Panc1 (cell line): ENCODE measurements at regions not wholly inside any gene's neighbourhood (a gene's known extent, or its start where the extent isn't known, plus 50 kb on each side); places are given as distances from the start of the nearest gene placed in this dataset.

Source experiments
- POLR2AphosphoS5 ChIP-seq: IDR thresholded peaks from 2 replicates; pipeline ENCODE4 v1.6.1; 2012; ENCODE audit warnings: mild to moderate bottlenecking, low read depth, low read length, moderate library complexity
- TCF7L2 ChIP-seq: IDR thresholded peaks from 2 replicates; pipeline ENCODE4 v1.6.1; 2011; ENCODE audit warnings: mild to moderate bottlenecking, low read depth, low read length, inconsistent platforms
- TF ChIP-seq, protein P1 (sequence below): fragments of 450-650 bp; IDR thresholded peaks from 2 replicates; pipeline ENCODE4 v1.5.1; 2017; ENCODE audit warnings: mild to moderate bottlenecking
- TF ChIP-seq, protein P2 (sequence below), 2 experiments: IDR thresholded peaks; 2 replicates each; pipeline ENCODE4 v1.6.1; 2011 to 2012; ENCODE audit warnings: low read depth in 2 of 2, control low read depth in 1 of 2, low read length in 1 of 2, mild to moderate bottlenecking in 1 of 2, moderate library complexity in 1 of 2; ENCODE audit not compliant: insufficient read depth in 1 of 2

DNA sequence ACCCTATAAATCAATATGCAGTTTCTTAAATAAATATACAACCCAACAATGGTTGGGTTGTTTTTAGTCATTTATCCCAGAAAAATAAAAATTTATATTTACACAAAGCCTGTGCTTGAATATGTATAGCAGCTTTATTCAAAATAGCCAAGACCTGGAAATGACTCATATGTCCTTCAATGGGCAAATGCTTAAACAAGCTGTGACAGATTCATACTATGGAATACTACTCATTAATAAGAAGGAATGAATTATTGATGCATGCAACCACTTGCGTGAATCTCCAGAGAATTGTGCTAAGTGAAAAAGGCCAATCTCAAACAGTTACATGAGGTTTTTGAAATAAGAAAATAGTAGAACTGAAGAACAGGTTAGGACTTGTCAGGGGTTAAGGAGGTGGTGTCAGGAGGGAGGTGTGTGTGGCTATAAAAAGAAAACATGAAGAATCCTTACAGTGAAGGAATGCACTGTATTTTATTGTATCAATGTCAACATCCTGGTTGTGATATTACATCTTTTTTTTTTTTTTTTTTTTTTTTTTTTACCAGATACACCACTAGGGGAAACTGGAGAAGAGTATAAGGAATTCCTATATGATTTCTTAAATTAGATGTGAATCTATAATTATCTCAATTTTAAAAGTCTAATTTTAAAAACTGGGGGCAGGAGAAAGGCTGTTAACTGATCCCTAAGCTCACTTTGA is 82.4 kb upstream of the CD44 start:
- TF ChIP-seq POLR2AphosphoS5 (no peak), TCF7L2 (no peak)
- TF ChIP-seq, protein P1, sequence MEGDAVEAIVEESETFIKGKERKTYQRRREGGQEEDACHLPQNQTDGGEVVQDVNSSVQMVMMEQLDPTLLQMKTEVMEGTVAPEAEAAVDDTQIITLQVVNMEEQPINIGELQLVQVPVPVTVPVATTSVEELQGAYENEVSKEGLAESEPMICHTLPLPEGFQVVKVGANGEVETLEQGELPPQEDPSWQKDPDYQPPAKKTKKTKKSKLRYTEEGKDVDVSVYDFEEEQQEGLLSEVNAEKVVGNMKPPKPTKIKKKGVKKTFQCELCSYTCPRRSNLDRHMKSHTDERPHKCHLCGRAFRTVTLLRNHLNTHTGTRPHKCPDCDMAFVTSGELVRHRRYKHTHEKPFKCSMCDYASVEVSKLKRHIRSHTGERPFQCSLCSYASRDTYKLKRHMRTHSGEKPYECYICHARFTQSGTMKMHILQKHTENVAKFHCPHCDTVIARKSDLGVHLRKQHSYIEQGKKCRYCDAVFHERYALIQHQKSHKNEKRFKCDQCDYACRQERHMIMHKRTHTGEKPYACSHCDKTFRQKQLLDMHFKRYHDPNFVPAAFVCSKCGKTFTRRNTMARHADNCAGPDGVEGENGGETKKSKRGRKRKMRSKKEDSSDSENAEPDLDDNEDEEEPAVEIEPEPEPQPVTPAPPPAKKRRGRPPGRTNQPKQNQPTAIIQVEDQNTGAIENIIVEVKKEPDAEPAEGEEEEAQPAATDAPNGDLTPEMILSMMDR: no peak
- TF ChIP-seq, protein P2, sequence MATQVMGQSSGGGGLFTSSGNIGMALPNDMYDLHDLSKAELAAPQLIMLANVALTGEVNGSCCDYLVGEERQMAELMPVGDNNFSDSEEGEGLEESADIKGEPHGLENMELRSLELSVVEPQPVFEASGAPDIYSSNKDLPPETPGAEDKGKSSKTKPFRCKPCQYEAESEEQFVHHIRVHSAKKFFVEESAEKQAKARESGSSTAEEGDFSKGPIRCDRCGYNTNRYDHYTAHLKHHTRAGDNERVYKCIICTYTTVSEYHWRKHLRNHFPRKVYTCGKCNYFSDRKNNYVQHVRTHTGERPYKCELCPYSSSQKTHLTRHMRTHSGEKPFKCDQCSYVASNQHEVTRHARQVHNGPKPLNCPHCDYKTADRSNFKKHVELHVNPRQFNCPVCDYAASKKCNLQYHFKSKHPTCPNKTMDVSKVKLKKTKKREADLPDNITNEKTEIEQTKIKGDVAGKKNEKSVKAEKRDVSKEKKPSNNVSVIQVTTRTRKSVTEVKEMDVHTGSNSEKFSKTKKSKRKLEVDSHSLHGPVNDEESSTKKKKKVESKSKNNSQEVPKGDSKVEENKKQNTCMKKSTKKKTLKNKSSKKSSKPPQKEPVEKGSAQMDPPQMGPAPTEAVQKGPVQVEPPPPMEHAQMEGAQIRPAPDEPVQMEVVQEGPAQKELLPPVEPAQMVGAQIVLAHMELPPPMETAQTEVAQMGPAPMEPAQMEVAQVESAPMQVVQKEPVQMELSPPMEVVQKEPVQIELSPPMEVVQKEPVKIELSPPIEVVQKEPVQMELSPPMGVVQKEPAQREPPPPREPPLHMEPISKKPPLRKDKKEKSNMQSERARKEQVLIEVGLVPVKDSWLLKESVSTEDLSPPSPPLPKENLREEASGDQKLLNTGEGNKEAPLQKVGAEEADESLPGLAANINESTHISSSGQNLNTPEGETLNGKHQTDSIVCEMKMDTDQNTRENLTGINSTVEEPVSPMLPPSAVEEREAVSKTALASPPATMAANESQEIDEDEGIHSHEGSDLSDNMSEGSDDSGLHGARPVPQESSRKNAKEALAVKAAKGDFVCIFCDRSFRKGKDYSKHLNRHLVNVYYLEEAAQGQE (IDR thresholded peaks at IDR 0.05; ENCODE audit: insufficient read depth in 1 of 2, low read depth in 2 of 2, low read length in 1 of 2): no peak
